ENCODE measurements at regions not wholly inside any gene's neighbourhood (a gene's known extent, or its start where the extent isn't known, plus 50 kb on each side); places are given as distances from the start of the nearest gene placed in this dataset.

- Mint-ChIP-seq H3K4me3 (ENCODE audit: unreplicated experiment) (no peak overlapping the region), H3K27ac (ENCODE audit: unreplicated experiment) (no peak overlapping the region), H3K9me3 (ENCODE audit: unreplicated experiment) (no peaks in the 10 kb centered on the region), H3K4me1 (ENCODE audit: low read depth, unreplicated experiment) (no peaks in the 10 kb centered on the region), H3K36me3 (ENCODE audit: insufficient read depth, unreplicated experiment) (no peaks in the 10 kb centered on the region), H3K27me3 (ENCODE audit: insufficient read depth, unreplicated experiment) (no peaks in the 10 kb centered on the region)
- ChIA-PET POLR2A (no interaction called here), CTCF (no interaction called here)
- H3K4me1 ChIP-seq, result no peaks in the 10 kb centered on the region
- no peaks in the 10 kb centered on the region for H3K36me3 ChIP-seq (ENCODE audit: control insufficient read depth, insufficient read depth, low read length)
- DNase-seq, result no peak
- no peak for TF ChIP-seq CTCF (IDR thresholded peaks at IDR 0.05; ENCODE audit: insufficient read depth in 1 of 2, low read depth in 1 of 2, low read length in 1 of 2, severe bottlenecking in 1 of 2, unreplicated experiment in 1 of 2)
- H3K4me3 ChIP-seq (ENCODE audit: low read depth, low read length), result no peak overlapping the region
- H3K27me3 ChIP-seq (replicated peaks; ENCODE audit: control insufficient read depth, insufficient read depth, low read length), result no peaks in the 10 kb centered on the region
- intact Hi-C loops (cut with micrococcal nuclease; ENCODE audit: unreplicated experiment), result no loop called here
- no peaks in the 10 kb centered on the region for H3K9me3 ChIP-seq
- no TSS peak for BruUV-seq (replicated peaks)
These were observed 806.5 kb downstream of the IGSF11 start for GRCh38 chr3:118228151-118228550.

GRCh38 chr3:118229196-118229595 lies 805.5 kb downstream of the IGSF11 start:
- no peak for TF ChIP-seq CTCF (IDR thresholded peaks at IDR 0.05; ENCODE audit: insufficient read depth in 1 of 2, low read depth in 1 of 2, low read length in 1 of 2, severe bottlenecking in 1 of 2, unreplicated experiment in 1 of 2)
- Histone ChIP-seq H3K27me3 (replicated peaks; ENCODE audit: control insufficient read depth, insufficient read depth, low read length) (no peaks in the 10 kb centered on the region), H3K4me1 (no peaks in the 10 kb centered on the region), H3K4me3 (ENCODE audit: low read depth, low read length) (no peak overlapping the region), H3K36me3 (ENCODE audit: control insufficient read depth, insufficient read depth, low read length) (no peaks in the 10 kb centered on the region), H3K9me3 (no peaks in the 10 kb centered on the region)
- Mint-ChIP-seq H3K4me1 (ENCODE audit: low read depth, unreplicated experiment) (no peaks in the 10 kb centered on the region), H3K9me3 (ENCODE audit: unreplicated experiment) (no peaks in the 10 kb centered on the region), H3K36me3 (ENCODE audit: insufficient read depth, unreplicated experiment) (no peaks in the 10 kb centered on the region), H3K4me3 (ENCODE audit: unreplicated experiment) (no peak overlapping the region), H3K27me3 (ENCODE audit: insufficient read depth, unreplicated experiment) (no peaks in the 10 kb centered on the region), H3K27ac (ENCODE audit: unreplicated experiment) (no peak overlapping the region)
- no peak for DNase-seq
- intact Hi-C loops (cut with micrococcal nuclease; ENCODE audit: unreplicated experiment), result no loop called here
- ChIA-PET CTCF (no interaction called here), POLR2A (no interaction called here)
- BruUV-seq (replicated peaks), result no TSS peak

- ChIA-PET POLR2A (no interaction called here), CTCF (no interaction called here)
- Mint-ChIP-seq H3K4me3 (ENCODE audit: unreplicated experiment) (no peak overlapping the region), H3K27me3 (ENCODE audit: insufficient read depth, unreplicated experiment) (no peaks in the 10 kb centered on the region), H3K9me3 (ENCODE audit: unreplicated experiment) (no peaks in the 10 kb centered on the region), H3K27ac (ENCODE audit: unreplicated experiment) (no peak overlapping the region), H3K4me1 (ENCODE audit: low read depth, unreplicated experiment) (no peaks in the 10 kb centered on the region), H3K36me3 (ENCODE audit: insufficient read depth, unreplicated experiment) (no peaks in the 10 kb centered on the region)
- no peak for DNase-seq
- intact Hi-C loops (cut with micrococcal nuclease; ENCODE audit: unreplicated experiment), result no loop called here
- no peak for TF ChIP-seq CTCF (IDR thresholded peaks at IDR 0.05; ENCODE audit: insufficient read depth in 1 of 2, low read depth in 1 of 2, low read length in 1 of 2, severe bottlenecking in 1 of 2, unreplicated experiment in 1 of 2)
- Histone ChIP-seq H3K9me3 (no peaks in the 10 kb centered on the region), H3K36me3 (ENCODE audit: control insufficient read depth, insufficient read depth, low read length) (no peaks in the 10 kb centered on the region), H3K4me1 (no peaks in the 10 kb centered on the region), H3K4me3 (ENCODE audit: low read depth, low read length) (no peak overlapping the region), H3K27me3 (replicated peaks; ENCODE audit: control insufficient read depth, insufficient read depth, low read length) (no peaks in the 10 kb centered on the region)
- no TSS peak for BruUV-seq (replicated peaks)
These were observed 803.1 kb downstream of the IGSF11 start for GRCh38 chr3:118231578-118231977.
